HEK293T (cell line): ENCODE measurements at regions not wholly inside any gene's neighbourhood (a gene's known extent, or its start where the extent isn't known, plus 50 kb on each side); places are given as distances from the start of the nearest gene placed in this dataset.

ENCODE experiments used
- CTCF ChIA-PET: fragments of 350-600 bp; formaldehyde crosslinking; extraction: SDS; loops from one replicate; lab custom pipeline; 2021; ENCODE audit warnings: antibody characterized with exemption, inconsistent platforms; lab: Yijun Ruan, JAX
- POLR2A ChIA-PET: fragments of 350-600 bp; formaldehyde crosslinking; extraction: SDS; loops from one replicate; lab custom pipeline; 2020; ENCODE audit warnings: antibody characterized with exemption, inconsistent platforms; lab: Yijun Ruan, JAX
- DNase-seq: peaks from one replicate; pipeline ENCODE4 v3.0.0; 2012; ENCODE audit warnings: mixed read lengths; ENCODE audit errors: extremely low spot score
- ARNT ChIP-seq: fragments of 450-650 bp; IDR thresholded peaks from 2 replicates; pipeline ENCODE4 v1.6.1; 2017; ENCODE audit warnings: mild to moderate bottlenecking
- BHLHE40 ChIP-seq: fragments of 450-650 bp; IDR thresholded peaks from 2 replicates; pipeline ENCODE4 v1.6.1; 2016; ENCODE audit warnings: mild to moderate bottlenecking, moderate library complexity, borderline replicate concordance
- CTBP1 ChIP-seq: fragments of 450-650 bp; IDR thresholded peaks from 2 replicates; pipeline ENCODE4 v1.6.1; 2016; ENCODE audit warnings: borderline replicate concordance
- ELF4 ChIP-seq: fragments of 450-650 bp; IDR thresholded peaks from 2 replicates; pipeline ENCODE4 v1.6.1; 2017; ENCODE audit warnings: antibody characterized with exemption
- FOXA1 ChIP-seq: fragments of 450-650 bp; IDR thresholded peaks from 2 replicates; pipeline ENCODE4 v1.6.1; 2016; ENCODE audit warnings: mild to moderate bottlenecking
- FOXK2 ChIP-seq: fragments of 450-650 bp; IDR thresholded peaks from 2 replicates; pipeline ENCODE4 v1.6.1; 2016; ENCODE audit warnings: mild to moderate bottlenecking
- FOXM1 ChIP-seq: fragments of 450-650 bp; IDR thresholded peaks from 2 replicates; pipeline ENCODE4 v1.6.1; 2017; ENCODE audit warnings: mild to moderate bottlenecking, borderline replicate concordance
- HDGF ChIP-seq: fragments of 450-650 bp; IDR thresholded peaks from 2 replicates; pipeline ENCODE4 v1.6.1; 2017; ENCODE audit warnings: antibody characterized with exemption, borderline replicate concordance
- L3MBTL2 ChIP-seq: fragments of 450-650 bp; conservative IDR thresholded peaks from 2 replicates; pipeline ENCODE4 v1.6.1; 2016; ENCODE audit warnings: mild to moderate bottlenecking
- LEF1 ChIP-seq: fragments of 450-650 bp; IDR thresholded peaks from 2 replicates; pipeline ENCODE4 v1.6.1; 2017; ENCODE audit warnings: mild to moderate bottlenecking, borderline replicate concordance
- NFRKB ChIP-seq: fragments of 450-650 bp; IDR thresholded peaks from 2 replicates; pipeline ENCODE4 v1.6.1; 2016; ENCODE audit warnings: mild to moderate bottlenecking, moderate library complexity
- PKNOX1 ChIP-seq: fragments of 450-650 bp; IDR thresholded peaks from 2 replicates; pipeline ENCODE4 v1.6.1; 2016
- SP1 ChIP-seq: fragments of 450-650 bp; IDR thresholded peaks from 2 replicates; pipeline ENCODE4 v1.6.1; 2017
- SUZ12 ChIP-seq: fragments of 450-650 bp; IDR thresholded peaks from 2 replicates; pipeline ENCODE4 v1.6.1; 2016; ENCODE audit warnings: mild to moderate bottlenecking
- TARDBP ChIP-seq: fragments of 450-650 bp; IDR thresholded peaks from 2 replicates; pipeline ENCODE4 v1.6.1; 2016
- ZNF384 ChIP-seq: fragments of 450-650 bp; IDR thresholded peaks from 2 replicates; pipeline ENCODE4 v1.6.1; 2016

GRCh38 chr14:97887690-97888089 lies 1090.5 kb downstream of the VRK1 start:
- POLR2A ChIA-PET = no interaction called here
- CTCF ChIA-PET = no interaction called here
- DNase-seq = no peak
- TF ChIP-seq SP1 (no peak), BHLHE40 (no peak), HDGF (no peak), FOXM1 (no peak), PKNOX1 (no peak), SUZ12 (no peak), ELF4 (no peak), FOXK2 (no peak), ARNT (no peak), LEF1 (no peak), FOXA1 (no peak), CTBP1 (no peak), NFRKB (no peak), ZNF384 (no peak), TARDBP (no peak), L3MBTL2 (no peak)

GRCh38 chr14:97888331-97888730 lies 1091.1 kb downstream of the VRK1 start:
- no peak for TF ChIP-seq LEF1
- TF ChIP-seq ARNT = no peak
- TF ChIP-seq NFRKB = no peak
- no peak for TF ChIP-seq FOXK2
- TF ChIP-seq TARDBP = no peak
- no peak for TF ChIP-seq ZNF384
- no peak for TF ChIP-seq HDGF
- no peak for TF ChIP-seq PKNOX1
- no peak for TF ChIP-seq FOXA1
- no peak for TF ChIP-seq SUZ12
- no peak for TF ChIP-seq FOXM1
- no peak for TF ChIP-seq CTBP1
- TF ChIP-seq SP1 = no peak
- no peak for TF ChIP-seq L3MBTL2
- TF ChIP-seq ELF4 = no peak
- TF ChIP-seq BHLHE40 = no peak
- POLR2A ChIA-PET = no interaction called here
- CTCF ChIA-PET = no interaction called here
- no peak for DNase-seq

GRCh38 chr14:97891515-97891914 lies 1094.3 kb downstream of the VRK1 start:
- ChIA-PET POLR2A (no interaction called here), CTCF (interaction anchor here (0.6 kb wide), 1 partner anchor 1386 kb away, joined by 4 read pairs; no protein-coding TSS in a partner anchor)
- no peak for DNase-seq
- no peak for TF ChIP-seq CTBP1
- TF ChIP-seq ARNT = no peak
- TF ChIP-seq FOXK2 = no peak
- TF ChIP-seq ZNF384 = no peak
- TF ChIP-seq BHLHE40 = no peak
- no peak for TF ChIP-seq SUZ12
- no peak for TF ChIP-seq ELF4
- TF ChIP-seq LEF1 = no peak
- TF ChIP-seq FOXA1 = no peak
- no peak for TF ChIP-seq SP1
- TF ChIP-seq NFRKB = no peak
- no peak for TF ChIP-seq TARDBP
- TF ChIP-seq PKNOX1 = no peak

GRCh38 chr14:97894552-97894951 lies 1097.4 kb downstream of the VRK1 start:
- TF ChIP-seq CTBP1 (no peak), BHLHE40 (no peak), LEF1 (no peak), TARDBP (no peak), FOXM1 (no peak), ARNT (no peak), NFRKB (no peak), L3MBTL2 (no peak), ZNF384 (no peak), HDGF (no peak), FOXK2 (no peak), SP1 (no peak), ELF4 (no peak), PKNOX1 (no peak), FOXA1 (no peak)
- no peak for DNase-seq
- CTCF ChIA-PET = no interaction called here
- POLR2A ChIA-PET = no interaction called here

GRCh38 chr14:97900196-97900854 lies 1103.1 kb downstream of the VRK1 start:
- CTCF ChIA-PET = no interaction called here
- POLR2A ChIA-PET = no interaction called here
- DNase-seq = no peak
- TF ChIP-seq L3MBTL2 (no peak), BHLHE40 (no peak), NFRKB (no peak), FOXM1 (no peak)
